Urothelium cell line (cell line): ENCODE measurements at regions not wholly inside any gene's neighbourhood (a gene's known extent, or its start where the extent isn't known, plus 50 kb on each side); places are given as distances from the start of the nearest gene placed in this dataset.

Experiments used
- DNase-seq: peaks from one replicate; pipeline ENCODE4 v3.0.0; 2011; ENCODE audit warnings: low spot score, mixed read lengths
- FAIRE-seq: peaks from 2 replicates; lab custom pipeline; 2011; peaks lifted over from hg19 to GRCh38; lab: Jason Lieb, UNC

DNA sequence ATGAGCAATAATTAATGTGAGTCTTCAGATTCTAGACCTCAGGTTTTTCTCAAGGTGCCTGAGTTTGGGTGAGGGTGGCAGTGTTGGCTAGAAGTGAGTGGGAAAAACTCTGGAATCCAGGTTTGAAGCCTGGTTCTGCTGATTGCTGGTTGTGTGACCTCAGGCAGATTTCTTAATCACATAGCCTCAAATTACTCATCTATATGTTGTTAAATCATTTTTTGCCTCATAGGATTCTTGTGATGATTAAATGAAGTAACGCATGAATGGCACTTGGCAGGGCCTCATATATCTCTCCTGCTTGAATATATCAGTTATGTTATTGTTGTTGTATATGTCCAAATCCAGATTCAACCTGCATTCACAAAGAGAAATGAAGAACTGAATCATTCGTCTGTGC is 60.5 kb downstream of the NR2F2 start:
- no peak for FAIRE-seq
- no peak for DNase-seq

DNA sequence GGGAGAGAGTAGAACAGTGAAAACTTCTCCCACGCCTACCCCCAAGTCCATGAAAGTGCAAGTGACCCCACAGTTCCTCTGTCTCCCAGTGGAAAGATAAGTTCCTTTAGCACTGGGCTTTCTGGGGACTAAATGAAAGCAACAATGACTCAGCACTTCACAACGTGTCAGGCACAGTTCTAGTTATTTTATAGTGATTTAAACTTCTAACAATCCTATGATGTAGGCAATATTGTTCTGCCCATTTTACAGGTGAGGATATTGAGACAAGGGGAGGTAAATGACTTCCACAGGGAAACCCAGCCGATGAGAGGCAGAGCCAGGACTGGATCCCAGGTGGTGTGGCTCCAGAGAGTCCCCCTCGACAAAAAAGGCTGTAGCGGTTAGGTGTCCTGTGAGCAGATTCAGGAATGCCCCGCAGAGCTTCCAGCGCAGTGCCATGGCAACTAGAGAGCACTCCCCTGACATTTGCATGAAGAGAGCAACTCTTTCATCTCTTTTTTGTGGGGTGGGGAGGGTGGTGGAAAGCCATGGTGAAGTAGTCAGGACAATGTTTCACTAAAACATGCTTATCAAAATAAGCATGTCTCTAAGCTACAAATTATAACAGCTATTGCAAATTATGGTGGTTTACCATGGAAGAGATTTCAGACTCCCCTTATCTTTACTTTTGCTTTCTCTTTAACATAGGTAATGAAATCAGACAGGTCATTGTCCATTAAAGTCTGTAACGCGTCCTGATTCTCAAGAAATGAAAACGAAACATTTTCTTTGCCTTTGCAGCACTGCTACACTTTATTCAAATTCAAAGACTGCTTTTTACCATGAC is 62.1 kb downstream of the NR2F2 start:
- FAIRE-seq (no peak), DNase-seq (no peak)

DNA sequence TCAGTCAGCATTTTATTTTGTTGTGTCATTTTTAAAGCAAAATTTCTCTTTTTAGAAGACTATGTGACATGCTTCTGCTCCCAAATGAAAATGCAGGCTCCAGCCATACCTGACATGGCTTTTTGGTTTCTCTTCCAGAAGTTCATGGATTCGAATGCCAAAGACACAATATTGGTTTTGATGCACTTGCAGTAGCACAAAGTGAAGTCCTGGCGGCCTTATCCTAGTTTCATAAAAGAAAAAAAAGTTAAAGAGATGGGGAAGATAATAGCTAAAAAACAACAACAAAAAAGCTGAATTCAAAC is 62.7 kb downstream of the NR2F2 start:
- DNase-seq: no peak
- no peak for FAIRE-seq

DNA sequence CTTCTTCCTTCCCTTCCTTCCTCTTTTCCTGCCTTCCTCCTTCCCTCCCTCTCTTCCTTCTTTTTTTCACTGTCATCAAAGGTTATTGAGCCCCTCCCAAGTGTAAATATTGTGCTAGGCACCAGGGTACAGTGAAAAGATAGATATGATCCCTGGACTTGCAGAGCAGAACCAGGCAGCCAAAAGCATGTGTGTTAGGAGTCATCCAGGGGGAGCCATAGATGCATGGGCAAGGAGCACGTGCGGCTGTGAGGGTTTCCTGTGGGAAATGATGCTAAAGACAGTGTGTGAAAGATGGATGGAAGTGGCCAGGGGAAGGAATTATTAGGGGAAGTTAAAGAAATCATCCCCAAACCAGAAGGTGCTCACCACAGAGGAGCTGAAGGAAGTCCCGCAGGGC is 65.2 kb downstream of the NR2F2 start:
- DNase-seq (no peak), FAIRE-seq (no peak)

DNA sequence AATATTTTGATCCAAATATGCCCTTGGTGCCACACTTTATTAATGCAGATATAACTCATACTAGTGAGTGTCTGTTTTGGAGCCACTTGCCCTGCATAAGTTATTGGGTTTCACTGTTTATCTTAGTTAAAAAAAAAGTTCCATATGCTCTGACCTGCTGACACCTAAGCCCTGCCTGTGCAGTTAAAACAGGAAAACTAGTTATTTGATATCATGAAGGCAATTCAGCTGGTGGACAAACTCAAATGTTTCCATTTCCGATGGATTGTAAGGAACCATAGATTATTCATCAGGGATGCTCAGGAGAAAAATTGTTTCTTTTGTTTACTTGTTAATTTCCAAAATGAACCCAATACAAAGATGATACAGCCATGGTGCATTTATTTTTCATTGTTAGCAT is 68.3 kb downstream of the NR2F2 start:
- FAIRE-seq (no peak), DNase-seq (no peak)

DNA sequence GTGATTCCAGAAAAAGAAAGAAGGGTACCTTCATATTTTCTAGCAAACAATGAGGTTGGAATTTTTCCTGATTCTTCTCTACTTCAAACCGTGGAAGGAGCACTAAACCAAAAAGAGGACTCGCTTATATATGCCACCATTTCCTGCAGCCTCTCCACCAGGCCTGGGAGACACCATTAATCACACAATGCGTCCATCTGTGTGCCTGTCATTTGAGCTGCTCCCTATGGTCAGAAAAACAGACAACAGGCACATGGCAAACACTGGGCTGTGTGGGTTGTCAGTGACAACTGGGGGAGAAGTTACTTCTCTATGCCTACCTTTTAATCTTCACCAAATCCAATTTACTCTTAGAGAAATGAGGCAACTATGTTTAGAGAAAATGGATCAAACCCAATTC is 71.9 kb downstream of the NR2F2 start:
- no peak for DNase-seq
- FAIRE-seq: no peak

DNA sequence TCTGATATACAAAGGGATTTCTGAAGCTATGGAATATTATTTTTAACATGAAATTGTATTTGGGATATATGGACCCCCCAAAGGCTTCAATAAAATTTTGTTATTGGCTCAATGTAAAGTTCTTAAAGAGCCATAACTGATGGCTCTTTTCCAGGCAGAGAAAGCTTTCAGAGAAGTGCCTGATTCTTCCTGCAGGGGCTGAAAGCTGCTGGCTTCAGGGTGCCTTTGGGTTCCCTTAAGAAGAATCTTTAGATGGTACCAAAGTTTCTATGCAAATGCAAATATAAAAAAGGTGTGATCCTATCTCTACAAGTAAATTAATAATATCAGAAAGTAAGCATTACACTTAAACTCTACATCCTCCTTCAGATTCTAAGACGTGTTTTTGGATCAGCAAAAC is 72.6 kb downstream of the NR2F2 start:
- FAIRE-seq (no peak), DNase-seq (no peak)

DNA sequence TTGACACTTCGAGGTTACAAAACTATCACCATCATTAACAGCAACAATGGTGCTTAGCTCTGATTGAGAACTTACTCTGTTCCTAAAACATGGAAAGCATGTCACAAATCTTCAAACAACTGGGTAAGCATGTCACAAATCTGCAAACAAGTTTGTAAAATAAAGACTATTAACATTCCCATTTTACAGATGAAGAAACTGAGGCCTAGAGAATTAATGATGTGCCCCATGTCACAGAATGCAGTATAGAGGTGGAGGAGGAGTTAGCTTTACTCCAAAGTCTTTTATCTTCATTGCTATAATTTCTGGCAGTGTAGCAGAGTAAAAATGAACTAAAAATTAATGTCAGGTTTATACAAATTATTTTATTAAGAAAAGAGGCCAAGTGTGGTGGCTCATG is 73.4 kb downstream of the NR2F2 start:
- FAIRE-seq: no peak
- DNase-seq: no peak

DNA sequence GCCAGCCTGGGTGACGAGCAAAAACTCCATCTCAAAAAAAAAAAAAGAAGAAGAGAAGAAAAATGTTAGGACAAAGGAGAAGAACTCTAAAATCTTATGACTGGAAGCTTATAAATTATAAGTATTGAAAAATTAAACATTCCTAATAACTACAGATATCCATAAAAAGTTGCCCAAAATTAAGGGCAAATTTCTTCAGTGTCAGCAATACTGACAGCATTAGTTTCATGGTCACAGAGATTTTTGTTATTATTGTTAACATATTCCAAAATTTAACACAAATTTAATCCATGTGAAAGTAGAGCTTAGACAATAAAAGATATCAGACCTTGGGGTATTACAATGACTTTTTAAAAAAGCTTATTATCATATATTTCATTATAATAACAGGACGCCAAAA is 74.1 kb downstream of the NR2F2 start:
- FAIRE-seq: no peak
- DNase-seq: no peak

DNA sequence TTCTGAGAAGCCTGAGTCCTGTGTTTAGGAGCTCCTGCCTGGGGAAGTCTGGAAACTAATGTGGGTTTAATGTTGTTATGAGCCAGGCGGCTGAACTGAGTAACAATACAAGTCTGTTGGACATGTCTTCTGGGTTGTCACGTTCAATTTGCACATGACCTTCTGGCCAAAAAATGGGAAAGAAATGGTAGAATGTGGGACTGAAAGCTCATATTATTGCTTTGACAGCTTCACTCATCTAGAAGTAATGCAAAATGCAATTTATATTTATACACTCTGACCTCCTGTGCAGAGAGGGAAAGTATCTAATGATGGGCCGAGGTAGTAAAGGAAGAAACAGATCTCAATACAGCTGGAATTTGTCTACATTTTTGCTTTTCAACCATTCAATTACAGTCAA is 75.8 kb downstream of the NR2F2 start:
- FAIRE-seq (no peak), DNase-seq (no peak)

DNA sequence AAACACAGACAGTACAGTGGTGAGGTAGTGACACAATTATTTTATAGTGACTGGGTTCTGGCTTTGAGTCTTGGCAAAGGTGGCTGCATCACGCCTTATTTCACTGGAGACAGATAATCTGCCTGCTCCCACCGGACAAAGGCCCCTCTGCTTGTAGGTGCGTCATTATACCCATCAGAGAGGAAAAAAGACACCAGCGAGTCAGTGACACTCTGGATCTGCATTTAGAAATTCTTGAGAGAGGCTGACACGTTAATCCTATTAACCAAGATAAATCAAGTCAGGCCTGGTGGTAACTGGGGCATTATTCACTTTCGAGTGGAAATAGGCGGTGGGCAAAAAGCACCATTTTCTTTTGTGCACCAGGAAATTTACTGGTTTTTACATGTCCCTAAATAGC is 76.2 kb downstream of the NR2F2 start:
- no peak for DNase-seq
- no peak for FAIRE-seq

DNA sequence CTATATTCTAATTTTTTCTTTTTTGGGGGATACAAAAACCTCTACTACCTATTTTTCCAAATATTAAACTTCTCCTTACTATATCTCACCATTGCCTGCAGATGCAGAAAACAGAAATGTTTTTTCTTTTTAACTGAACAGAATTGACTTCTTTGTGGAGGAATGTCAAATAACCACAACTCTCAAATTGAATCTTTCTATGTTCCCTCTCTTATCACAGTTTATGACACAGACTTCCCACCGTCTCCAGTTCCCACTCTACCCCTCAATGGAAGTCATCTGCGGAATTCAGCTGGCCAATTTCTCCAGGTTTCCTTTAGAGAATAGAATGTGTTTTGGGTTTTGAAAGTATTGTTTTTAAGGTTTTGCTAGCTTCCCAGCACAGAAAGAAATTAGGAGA is 77.0 kb downstream of the NR2F2 start:
- FAIRE-seq: no peak
- DNase-seq: no peak

DNA sequence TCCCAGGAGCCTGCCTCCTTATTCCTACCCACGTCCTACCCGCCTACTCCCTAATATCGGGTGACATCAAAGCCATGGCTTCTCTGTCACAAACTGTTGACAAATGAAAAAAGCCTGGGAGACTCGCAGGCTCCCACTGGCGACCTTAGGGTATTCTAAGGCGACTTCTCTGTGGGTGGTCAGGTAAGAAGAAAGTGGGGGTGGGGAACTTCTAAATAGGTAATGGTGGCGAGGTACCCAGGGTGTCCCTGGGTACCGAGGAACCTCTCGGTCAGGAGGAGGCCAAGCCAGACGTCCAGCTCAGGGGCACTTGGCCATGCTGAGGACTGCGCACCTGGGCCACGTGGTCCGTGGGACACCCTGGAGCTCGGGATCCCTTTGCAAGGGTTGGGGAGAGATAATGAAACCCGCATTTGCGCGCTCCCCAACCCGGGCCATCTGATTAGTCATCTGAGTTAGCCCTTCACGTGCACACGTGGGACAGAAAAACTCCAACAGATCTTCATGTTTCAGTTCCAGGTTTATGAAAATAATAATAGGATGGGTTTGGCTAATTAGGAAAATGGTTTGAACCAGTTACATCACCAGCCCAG is 78.2 kb downstream of the NR2F2 start:
- DNase-seq (no peak), FAIRE-seq (no peak)

DNA sequence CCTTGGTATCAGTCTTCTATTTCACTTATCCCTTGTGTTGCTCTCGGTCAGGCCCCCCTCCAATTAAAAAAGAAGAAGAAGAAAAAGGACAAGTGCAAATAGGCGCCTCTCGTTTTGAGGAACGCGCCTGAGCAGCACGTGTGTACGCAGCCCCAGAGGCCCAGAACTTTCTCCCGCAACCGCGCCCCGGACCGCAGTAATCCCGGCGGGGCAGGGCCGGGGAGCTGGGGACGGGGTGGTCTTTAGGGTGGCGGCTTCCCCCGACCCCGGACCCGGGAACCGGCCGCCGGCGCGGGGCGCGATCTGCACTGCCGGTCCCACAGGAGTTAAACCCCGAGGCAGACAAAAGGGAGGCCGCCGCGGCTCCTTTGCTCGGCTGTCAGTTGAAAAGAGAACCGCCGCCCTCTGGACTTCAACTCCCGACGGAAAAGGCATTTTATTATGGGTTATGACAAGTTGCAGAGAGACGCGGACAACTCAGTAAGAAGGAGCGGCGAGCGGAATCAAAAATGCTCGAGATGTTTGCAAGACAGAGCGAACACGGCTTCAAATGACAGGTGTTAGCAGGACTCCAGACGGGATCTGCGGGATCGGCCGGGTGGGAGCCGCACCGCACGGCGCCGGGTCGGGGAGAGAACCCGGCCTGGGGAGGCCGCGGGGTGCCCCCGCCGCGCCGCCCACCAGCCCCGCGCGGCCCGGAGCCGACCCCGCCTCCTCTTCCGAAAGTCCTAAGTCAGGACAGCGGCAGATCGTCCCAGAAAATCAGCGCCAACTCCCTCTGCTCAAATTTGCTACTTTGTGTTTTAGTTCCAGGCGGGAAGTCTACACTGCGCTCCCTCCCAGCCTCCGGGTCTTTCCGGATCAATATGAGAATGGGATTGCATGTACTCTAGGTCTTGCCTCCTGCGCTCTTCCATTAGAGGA is 79.0 kb downstream of the NR2F2 start:
- FAIRE-seq (no peak), DNase-seq (no peak)

DNA sequence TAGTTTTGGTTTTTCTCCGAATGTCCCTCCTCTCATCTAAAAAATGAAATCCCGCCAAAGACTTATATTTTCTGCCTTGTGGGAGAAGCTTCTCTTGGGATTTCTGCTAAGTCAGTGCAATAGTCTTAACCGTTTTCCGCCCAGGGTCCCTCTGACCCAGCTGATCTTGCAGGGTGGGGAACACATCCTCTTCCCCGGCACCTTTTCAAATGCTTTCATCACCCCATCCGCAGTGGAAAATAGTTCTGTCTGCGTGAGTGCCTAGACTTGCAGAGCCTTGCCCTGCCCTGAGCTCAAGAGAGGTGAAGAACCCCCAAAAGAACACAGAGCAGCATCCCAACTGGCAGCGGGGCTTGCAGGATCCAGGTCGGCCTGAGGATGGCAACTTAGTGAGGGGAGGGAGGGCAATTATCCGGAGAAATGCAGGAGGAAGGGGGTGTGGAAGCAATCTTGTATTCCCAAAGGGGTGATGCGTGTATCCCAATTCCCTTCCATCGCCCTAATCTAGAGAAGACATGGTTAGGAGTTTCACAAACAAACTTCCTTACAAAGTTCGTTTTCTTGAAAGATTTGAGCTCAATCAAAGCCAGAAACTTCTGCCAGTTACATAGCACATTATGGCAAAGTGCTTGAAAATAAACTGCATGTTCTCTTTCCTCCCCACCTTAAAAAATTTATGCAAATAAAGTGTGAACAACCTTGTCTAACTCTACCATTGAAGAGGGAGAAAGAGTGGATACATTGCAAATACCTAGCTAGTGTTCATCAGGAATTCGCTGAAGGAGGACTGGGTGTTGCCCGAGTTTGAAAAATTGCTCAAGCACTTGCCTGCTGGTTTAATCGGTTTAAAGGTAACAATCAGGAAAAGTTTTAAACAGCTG is 79.9 kb downstream of the NR2F2 start:
- DNase-seq (no peak), FAIRE-seq (no peak)

DNA sequence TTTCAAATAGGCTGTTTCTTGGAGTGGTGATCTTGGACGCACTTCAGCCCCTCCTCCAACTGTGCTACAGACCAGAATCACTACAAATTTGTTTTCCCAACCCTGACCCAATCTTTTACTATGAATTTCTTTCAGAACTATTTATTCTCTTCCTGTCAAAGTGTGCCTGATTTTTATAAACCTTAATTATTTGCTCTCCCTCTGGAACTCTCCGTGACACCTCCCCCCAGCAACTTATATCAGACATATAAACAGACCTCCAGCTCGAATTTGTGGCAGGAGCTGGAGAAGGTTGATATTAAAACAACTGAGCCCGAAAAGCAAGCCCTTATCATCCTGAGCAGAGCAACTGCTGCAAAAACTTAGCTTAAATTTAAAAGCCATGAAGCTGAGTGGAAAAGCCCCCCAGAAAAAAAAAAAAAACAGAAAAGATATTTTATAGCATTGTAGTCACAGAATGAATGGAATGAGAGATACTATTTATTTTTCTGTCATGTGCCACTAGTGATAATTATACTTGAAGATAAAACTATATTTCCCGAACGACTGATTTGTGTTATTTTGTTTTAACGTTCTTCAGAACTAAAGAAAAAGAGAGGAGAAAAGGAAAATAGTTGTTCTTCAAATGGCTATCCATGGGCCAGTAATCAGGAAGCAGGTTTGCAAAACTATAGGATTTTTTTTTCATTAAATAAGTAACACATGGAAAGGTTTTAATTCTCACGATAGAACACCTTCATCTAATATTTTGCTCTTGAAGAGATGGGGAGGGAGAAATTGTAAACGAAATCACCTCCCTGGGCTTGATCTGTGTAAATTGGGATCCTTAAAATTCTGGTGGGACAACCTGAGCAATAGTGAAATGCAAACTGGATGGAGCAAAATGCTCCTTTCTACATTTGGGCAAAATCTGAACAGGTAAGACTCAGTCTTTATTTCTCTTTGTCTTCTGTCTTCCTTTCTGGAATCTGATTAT is 80.8 kb downstream of the NR2F2 start:
- DNase-seq (no peak), FAIRE-seq (no peak)

DNA sequence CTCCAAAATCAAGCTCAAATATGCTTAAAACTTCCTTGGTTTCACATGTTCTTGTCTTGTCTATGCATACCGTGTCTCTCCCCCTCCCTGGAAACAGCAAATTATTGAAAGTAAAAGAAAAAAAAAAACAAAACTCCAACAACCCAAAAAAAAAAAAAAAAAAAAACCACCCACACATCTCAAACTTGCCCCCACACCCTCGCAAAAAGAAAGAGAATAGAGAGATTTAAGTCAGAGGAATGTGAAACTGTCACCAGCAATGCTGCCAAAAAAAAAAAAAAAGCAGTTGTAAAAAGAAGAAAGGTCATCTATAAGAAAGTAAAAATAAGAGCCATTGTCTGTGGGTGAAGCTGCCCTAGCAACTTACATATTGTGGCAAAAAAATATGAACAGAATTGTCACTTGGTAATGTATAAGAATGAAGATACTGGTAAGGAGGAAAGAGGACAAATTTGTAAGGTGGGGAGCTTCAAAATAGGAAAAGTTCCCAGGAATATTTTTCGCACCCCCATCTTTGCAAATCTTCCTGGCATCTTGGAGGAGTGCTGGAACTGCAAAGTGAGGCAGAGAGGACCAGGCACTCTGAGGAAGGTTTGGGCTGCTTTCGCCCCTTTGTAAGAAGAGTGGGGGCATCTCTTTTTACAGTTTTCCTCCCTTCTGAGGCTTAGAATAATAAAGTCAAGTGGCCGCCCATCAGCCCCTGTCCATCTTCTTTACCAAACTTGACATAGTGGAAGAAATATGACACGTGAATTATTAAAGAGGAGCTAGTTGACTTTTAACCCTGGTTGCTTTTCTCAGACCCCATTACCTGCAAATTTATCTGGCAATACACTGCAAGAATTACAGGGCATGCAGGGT is 81.8 kb downstream of the NR2F2 start:
- no peak for FAIRE-seq
- DNase-seq: no peak

DNA sequence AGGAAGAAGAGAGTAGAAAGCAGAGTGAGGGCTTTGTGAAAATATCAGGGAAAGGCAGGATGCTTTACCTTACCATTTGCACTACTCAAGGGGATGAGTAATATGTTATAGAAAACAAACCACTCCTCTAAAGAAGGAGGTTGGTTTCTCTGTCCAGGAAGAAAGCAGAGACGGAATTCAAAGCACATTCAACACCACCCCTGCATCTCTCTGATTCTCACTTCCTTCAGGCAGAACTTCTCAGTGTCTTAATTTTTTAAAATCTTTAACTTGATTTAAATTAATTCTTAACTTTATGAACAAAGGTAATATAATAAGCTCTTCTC is 82.4 kb downstream of the NR2F2 start:
- FAIRE-seq: no peak

DNA sequence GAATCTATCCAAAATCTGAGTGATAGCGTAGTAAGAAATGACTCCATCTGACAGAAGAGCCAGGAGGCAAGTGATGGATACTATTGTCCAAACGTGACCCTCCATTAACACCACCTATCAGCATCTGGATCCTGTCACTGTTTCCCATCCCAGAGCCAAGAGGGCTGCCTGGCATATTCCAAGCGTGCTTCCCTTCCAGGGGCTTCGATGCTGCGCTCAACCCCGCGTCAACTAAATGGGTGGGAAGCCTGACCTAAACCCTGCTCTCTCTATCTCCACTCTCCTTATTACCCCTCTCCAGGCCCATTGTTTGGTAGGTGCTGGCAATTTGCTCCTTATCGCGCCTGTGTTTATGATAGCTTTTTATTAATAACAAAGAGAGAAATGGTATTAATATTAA is 83.2 kb downstream of the NR2F2 start:
- FAIRE-seq: no peak
- DNase-seq: no peak

More for the DNA sequence above, 82.4 kb downstream of the NR2F2 start:
- no peak for DNase-seq
